Loucy (cell line): ENCODE measurements at regions not wholly inside any gene's neighbourhood (a gene's known extent, or its start where the extent isn't known, plus 50 kb on each side); places are given as distances from the start of the nearest gene placed in this dataset.

Experiments
- H2AFZ ChIP-seq: fragments of 200-600 bp; sonication (generic); 2 replicates; pipeline ENCODE4 v1.6.0; 2016; ENCODE audit warnings: antibody characterized with exemption, mild to moderate bottlenecking, low read length, moderate library complexity
- H3F3A ChIP-seq: fragments of 200-600 bp; 2 replicates; pipeline ENCODE4 v1.6.0; 2016; ENCODE audit warnings: antibody characterized with exemption, low read depth, mild to moderate bottlenecking
- H3K27me3 ChIP-seq: fragments of 200-600 bp; sonication (generic); 2 replicates; pipeline ENCODE4 v1.6.1; 2014; ENCODE audit warnings: low read length, mild to moderate bottlenecking; ENCODE audit not compliant: insufficient read depth, poor library complexity, severe bottlenecking
- H3K36me3 ChIP-seq: fragments of 200-600 bp; sonication (generic); 2 replicates; pipeline ENCODE4 v1.6.1; 2016; ENCODE audit warnings: low read length; ENCODE audit not compliant: insufficient read depth
- H3K4me1 ChIP-seq: fragments of 200-600 bp; sonication (generic); 2 replicates; pipeline ENCODE4 v1.5.1; 2014; ENCODE audit warnings: low read length, mild to moderate bottlenecking; ENCODE audit not compliant: insufficient read depth, poor library complexity, severe bottlenecking
- H3K4me2 ChIP-seq: fragments of 200-600 bp; sonication (generic); 2 replicates; pipeline ENCODE4 v1.6.0; 2014; ENCODE audit warnings: antibody characterized with exemption, low read length, low read depth, mild to moderate bottlenecking; ENCODE audit not compliant: poor library complexity, severe bottlenecking
- H3K4me3 ChIP-seq: fragments of 200-600 bp; sonication (generic); 2 replicates; pipeline ENCODE4 v1.5.1; 2014; ENCODE audit warnings: low read length, mild to moderate bottlenecking, mixed read lengths; ENCODE audit not compliant: poor library complexity, severe bottlenecking
- H3K79me2 ChIP-seq: fragments of 200-600 bp; sonication (generic); 2 replicates; pipeline ENCODE4 v1.6.1; 2014; ENCODE audit warnings: low read length; ENCODE audit not compliant: insufficient read depth
- H3K9ac ChIP-seq: fragments of 200-600 bp; sonication (generic); 2 replicates; pipeline ENCODE4 v1.6.0; 2014; ENCODE audit warnings: mild to moderate bottlenecking, low read depth, low read length, moderate library complexity; ENCODE audit not compliant: poor library complexity, severe bottlenecking
- H3K9me2 ChIP-seq: fragments of 200-600 bp; sonication (generic); replicated peaks from 2 replicates; pipeline ENCODE4 v1.6.1; 2016; ENCODE audit warnings: low read depth, low read length, mixed read lengths
- H3K9me3 ChIP-seq: fragments of 200-600 bp; sonication (generic); 2 replicates; pipeline ENCODE4 v1.6.1; 2014; ENCODE audit warnings: mild to moderate bottlenecking, antibody characterized with exemption, low read length, low read depth; ENCODE audit not compliant: insufficient read depth
- H4K20me1 ChIP-seq: fragments of 200-600 bp; sonication (generic); 2 replicates; pipeline ENCODE4 v1.6.0; 2014; ENCODE audit warnings: antibody characterized with exemption, low read length, mild to moderate bottlenecking; ENCODE audit not compliant: insufficient read depth, poor library complexity, severe bottlenecking
- EZH2phosphoT487 ChIP-seq: fragments of 200-600 bp; IDR thresholded peaks from 2 replicates; pipeline ENCODE4 v1.6.1; 2018; ENCODE audit warnings: antibody characterized with exemption, mild to moderate bottlenecking, moderate library complexity, borderline replicate concordance
- TF ChIP-seq, protein P1 (sequence below): fragments of 200-600 bp; sonication (generic); conservative IDR thresholded peaks from 2 replicates; pipeline ENCODE4 v1.5.1; 2014; ENCODE audit warnings: mild to moderate bottlenecking, antibody characterized with exemption, low read length

DNA sequence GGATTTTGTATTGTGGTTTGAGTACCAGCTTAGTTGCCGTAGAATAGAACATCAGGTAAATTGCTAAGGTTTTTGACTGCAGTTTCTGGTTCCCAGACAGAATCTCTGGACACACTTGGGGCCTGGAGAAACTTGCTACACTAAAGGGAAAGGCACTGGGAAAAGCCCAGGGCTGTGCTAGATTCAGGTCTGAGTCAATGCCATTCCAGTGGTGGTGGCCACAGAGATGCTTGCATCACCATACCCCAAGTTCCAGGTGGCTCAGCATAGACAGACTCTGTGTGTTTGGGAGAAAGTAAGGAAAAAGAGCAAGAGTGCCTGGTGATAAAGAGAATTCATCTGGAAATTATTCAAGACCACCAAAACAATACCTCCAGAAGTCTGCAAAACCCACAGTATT is 120.6 kb downstream of the HMHB1 start:
- no peak overlapping the region for H3K4me2 ChIP-seq
- TF ChIP-seq EZH2phosphoT487 = no peak
- TF ChIP-seq, protein P1, sequence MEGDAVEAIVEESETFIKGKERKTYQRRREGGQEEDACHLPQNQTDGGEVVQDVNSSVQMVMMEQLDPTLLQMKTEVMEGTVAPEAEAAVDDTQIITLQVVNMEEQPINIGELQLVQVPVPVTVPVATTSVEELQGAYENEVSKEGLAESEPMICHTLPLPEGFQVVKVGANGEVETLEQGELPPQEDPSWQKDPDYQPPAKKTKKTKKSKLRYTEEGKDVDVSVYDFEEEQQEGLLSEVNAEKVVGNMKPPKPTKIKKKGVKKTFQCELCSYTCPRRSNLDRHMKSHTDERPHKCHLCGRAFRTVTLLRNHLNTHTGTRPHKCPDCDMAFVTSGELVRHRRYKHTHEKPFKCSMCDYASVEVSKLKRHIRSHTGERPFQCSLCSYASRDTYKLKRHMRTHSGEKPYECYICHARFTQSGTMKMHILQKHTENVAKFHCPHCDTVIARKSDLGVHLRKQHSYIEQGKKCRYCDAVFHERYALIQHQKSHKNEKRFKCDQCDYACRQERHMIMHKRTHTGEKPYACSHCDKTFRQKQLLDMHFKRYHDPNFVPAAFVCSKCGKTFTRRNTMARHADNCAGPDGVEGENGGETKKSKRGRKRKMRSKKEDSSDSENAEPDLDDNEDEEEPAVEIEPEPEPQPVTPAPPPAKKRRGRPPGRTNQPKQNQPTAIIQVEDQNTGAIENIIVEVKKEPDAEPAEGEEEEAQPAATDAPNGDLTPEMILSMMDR = no peak
- peaks cover 15% of the 10 kb centered on the region; the same call in 1 of the 2 replicates for H3K9me3 ChIP-seq
- H2AFZ ChIP-seq = no peak overlapping the region
- no peaks in the 10 kb centered on the region for H3K27me3 ChIP-seq
- no peaks in the 10 kb centered on the region for H3K79me2 ChIP-seq
- H3K4me3 ChIP-seq = no peak overlapping the region
- no peaks in the 10 kb centered on the region for H3K4me1 ChIP-seq
- H4K20me1 ChIP-seq = no peaks in the 10 kb centered on the region
- no peaks in the 10 kb centered on the region for H3K36me3 ChIP-seq
- H3F3A ChIP-seq = no peaks in the 10 kb centered on the region
- no peaks in the 10 kb centered on the region for H3K9me2 ChIP-seq
- no peak overlapping the region for H3K9ac ChIP-seq

DNA sequence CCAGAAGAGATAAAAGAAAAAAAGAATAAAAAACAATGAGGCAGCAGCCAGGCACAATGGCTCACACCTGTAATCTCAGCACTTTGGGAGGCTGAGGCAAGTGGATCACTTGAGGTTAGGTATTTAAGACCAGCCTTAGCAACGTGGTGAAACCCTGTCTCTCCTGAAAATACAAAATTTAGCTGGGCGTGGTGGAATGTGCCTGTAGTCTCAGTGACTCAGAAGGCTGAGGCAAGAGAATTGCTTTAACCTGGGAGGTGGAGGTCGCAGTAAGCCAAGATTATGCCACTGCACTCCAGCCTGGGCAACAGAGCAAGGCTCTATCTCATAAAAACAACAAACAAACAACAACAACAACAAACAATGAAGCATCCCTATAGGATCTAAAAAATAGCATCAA is 121.5 kb downstream of the HMHB1 start:
- Histone ChIP-seq H3K79me2 (no peaks in the 10 kb centered on the region), H3K9me3 (peaks cover 15% of the 10 kb centered on the region; the same call in 1 of the 2 replicates), H3K4me1 (no peaks in the 10 kb centered on the region), H3K9me2 (no peaks in the 10 kb centered on the region), H3K4me3 (no peak overlapping the region), H3K9ac (no peak overlapping the region), H3K4me2 (no peak overlapping the region), H4K20me1 (no peaks in the 10 kb centered on the region), H2AFZ (no peak overlapping the region), H3K36me3 (no peaks in the 10 kb centered on the region), H3K27me3 (no peaks in the 10 kb centered on the region), H3F3A (no peaks in the 10 kb centered on the region)
- TF ChIP-seq, protein P1 = no peak
- TF ChIP-seq EZH2phosphoT487 = no peak

DNA sequence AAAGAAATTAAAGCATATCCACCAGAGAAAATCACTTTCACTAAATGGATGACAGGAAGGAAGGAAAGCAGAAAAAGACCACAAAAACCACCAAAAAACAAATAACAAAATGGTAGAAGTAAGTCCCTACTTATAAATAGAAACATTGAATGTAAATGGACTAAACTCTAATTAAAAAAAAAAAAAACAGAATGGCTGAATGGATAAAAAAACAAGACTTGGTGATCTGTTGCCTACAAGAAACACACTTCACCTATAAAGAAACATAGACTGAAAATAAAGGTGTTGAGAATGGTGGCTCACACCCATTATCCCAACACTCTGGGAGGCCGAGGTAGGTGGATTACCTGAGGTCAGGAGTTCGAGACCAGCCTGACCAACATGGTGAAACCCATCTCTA is 122.9 kb downstream of the HMHB1 start:
- Histone ChIP-seq H3K27me3 (no peaks in the 10 kb centered on the region), H3K9ac (no peak overlapping the region), H4K20me1 (no peaks in the 10 kb centered on the region), H3K9me2 (no peaks in the 10 kb centered on the region), H2AFZ (no peak overlapping the region), H3K4me3 (no peak overlapping the region), H3K9me3 (peaks cover 18% of the 10 kb centered on the region; the same call in 1 of the 2 replicates), H3K79me2 (no peaks in the 10 kb centered on the region), H3K4me1 (no peaks in the 10 kb centered on the region), H3K36me3 (no peaks in the 10 kb centered on the region), H3K4me2 (no peak overlapping the region), H3F3A (no peaks in the 10 kb centered on the region)
- TF ChIP-seq EZH2phosphoT487 = no peak
- TF ChIP-seq, protein P1 = no peak
